Choroid plexus epithelial cell (primary cell): ENCODE measurements at regions not wholly inside any gene's neighbourhood (a gene's known extent, or its start where the extent isn't known, plus 50 kb on each side); places are given as distances from the start of the nearest gene placed in this dataset.

ENCODE experiments used
- DNase-seq: peaks from one replicate; pipeline ENCODE4 v3.0.0-alpha.2; 2010; ENCODE audit warnings: low read depth
- H3K4me3 ChIP-seq: 2 replicates; pipeline ENCODE4 v1.5.1; 2011; ENCODE audit warnings: low read depth, mild to moderate bottlenecking, control low read depth, low read length, moderate library complexity
- TF ChIP-seq, protein P1 (sequence below): conservative IDR thresholded peaks from 2 replicates; pipeline ENCODE4 v1.5.1; 2011; ENCODE audit warnings: low read depth, mild to moderate bottlenecking, control low read depth, inconsistent platforms, low read length, moderate library complexity

DNA sequence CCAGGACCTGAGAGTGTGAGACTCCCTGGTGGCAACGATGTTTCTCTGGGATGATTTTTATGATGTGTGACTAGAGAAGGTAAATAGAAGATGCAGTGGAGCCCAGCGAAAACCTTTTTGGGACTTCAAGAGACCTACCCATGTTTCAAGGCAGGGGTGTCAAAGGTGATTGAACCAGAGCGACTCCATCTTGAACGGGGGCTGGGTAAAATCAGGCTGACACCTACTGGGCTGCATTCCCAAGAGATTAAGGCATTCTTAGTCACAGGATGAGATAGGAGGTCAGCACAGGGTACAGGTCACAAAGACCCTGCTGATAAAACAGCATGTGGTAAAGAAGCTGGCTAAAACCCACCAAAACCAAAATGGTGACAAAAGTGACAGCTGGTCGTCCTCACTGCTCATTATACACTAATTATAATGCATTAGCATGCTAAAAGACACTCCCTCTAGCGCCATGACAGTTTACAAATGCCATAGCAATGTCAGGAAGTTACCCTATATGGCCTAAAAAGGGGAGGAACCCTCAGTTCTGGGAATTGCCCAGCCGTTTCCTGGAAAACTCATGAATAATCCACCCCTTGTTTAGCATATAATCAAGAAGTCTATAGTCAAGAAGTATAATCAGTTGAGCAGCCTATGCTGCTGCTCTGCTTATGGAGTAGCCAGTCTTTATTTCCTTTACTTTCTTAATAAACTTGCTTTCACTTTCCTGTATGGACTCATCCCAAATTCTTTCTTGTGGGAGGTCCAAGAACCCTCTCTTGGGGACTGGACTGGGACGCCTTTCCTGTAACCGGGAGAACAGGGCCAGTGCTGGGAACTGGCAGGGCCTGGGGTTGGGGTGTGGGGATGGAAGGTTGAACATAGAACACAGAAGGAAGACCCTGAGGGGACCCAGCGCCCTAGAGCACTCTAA, 526.4 kb downstream of the QKI start:
- TF ChIP-seq, protein P1, sequence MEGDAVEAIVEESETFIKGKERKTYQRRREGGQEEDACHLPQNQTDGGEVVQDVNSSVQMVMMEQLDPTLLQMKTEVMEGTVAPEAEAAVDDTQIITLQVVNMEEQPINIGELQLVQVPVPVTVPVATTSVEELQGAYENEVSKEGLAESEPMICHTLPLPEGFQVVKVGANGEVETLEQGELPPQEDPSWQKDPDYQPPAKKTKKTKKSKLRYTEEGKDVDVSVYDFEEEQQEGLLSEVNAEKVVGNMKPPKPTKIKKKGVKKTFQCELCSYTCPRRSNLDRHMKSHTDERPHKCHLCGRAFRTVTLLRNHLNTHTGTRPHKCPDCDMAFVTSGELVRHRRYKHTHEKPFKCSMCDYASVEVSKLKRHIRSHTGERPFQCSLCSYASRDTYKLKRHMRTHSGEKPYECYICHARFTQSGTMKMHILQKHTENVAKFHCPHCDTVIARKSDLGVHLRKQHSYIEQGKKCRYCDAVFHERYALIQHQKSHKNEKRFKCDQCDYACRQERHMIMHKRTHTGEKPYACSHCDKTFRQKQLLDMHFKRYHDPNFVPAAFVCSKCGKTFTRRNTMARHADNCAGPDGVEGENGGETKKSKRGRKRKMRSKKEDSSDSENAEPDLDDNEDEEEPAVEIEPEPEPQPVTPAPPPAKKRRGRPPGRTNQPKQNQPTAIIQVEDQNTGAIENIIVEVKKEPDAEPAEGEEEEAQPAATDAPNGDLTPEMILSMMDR, result no peak
- H3K4me3 ChIP-seq, result no peak overlapping the region
- DNase-seq, result no peak

DNA sequence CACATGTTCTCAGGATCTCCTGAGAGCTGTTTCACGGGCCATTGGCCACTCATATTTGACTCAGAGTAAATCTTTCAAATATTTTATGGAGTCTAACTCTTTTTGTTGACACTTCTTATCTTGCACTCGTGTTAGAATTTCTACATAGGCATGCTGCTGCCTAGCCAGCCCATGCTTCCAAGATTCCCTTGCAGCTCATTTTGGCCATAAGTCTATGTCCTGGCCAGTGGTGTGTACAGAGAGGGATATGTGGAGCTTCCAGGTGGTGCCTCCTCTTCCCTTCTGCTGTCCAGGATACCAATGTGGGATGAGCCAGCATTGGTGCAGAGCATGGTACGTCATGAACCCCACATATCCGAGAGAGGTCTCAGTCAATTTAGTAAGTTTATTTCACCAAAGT, 522.6 kb downstream of the QKI start:
- DNase-seq, result peak; percentile 23
- TF ChIP-seq, protein P1, result no peak
- no peak overlapping the region for H3K4me3 ChIP-seq

GRCh38 chr6:163935158-163935762, 520.7 kb downstream of the QKI start:
- no peak overlapping the region for H3K4me3 ChIP-seq
- TF ChIP-seq, protein P1, result peak; percentile 2
- DNase-seq, result peak; percentile 67

- no peak for DNase-seq
- H3K4me3 ChIP-seq, result no peak overlapping the region
- TF ChIP-seq, protein P1, result no peak
Measured at GRCh38 chr6:163930012-163930411, 515.5 kb downstream of the QKI start.

DNA sequence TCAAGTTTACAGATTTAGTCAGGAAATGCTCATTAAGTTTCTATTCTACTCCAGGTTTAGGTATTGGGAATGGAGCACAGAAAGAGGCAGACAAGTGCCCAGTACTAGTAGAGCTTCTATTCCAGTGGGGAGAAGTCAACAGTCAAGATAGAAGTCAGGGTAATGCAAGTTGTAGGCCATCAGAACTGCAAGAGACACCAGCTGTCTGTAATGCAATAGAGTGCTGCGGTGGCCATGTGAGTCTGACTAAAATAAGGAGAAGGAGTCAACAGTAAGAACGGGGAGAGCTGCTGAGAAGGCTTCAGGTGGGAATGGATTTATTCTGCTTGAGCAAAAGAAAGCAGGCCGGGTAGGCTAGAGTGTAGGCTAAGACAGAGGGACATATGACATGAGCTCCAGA, 515.0 kb downstream of the QKI start:
- H3K4me3 ChIP-seq, result no peak overlapping the region
- TF ChIP-seq, protein P1, result no peak
- no peak for DNase-seq

- TF ChIP-seq, protein P1, result no peak
- H3K4me3 ChIP-seq, result no peak overlapping the region
- DNase-seq, result no peak
Measured at GRCh38 chr6:163926642-163927041, 512.1 kb downstream of the QKI start.
